ENCODE measurements at regions not wholly inside any gene's neighbourhood (a gene's known extent, or its start where the extent isn't known, plus 50 kb on each side); places are given as distances from the start of the nearest gene placed in this dataset.

- DNase-seq (ENCODE audit: low spot score) = no peak
- TF ChIP-seq CTCF (IDR thresholded peaks at IDR 0.05; ENCODE audit: extremely low read depth, insufficient read depth, missing control alignments) = no peak
- in situ Hi-C loops (cut with MboI; ENCODE audit: low pct_unique_long_range_greater_than_20kb, low sequenced_read_pairs, unreplicated experiment) = no loop called here
Observed at GRCh38 chr18:37672932-37673595, 107.5 kb upstream of the CELF4 start.

- DNase-seq (ENCODE audit: low spot score) = no peak
- in situ Hi-C loops (cut with MboI; ENCODE audit: low pct_unique_long_range_greater_than_20kb, low sequenced_read_pairs, unreplicated experiment) = no loop called here
- no peak for TF ChIP-seq CTCF (IDR thresholded peaks at IDR 0.05; ENCODE audit: extremely low read depth, insufficient read depth, missing control alignments)
Observed at GRCh38 chr18:37672001-37672400, 106.4 kb upstream of the CELF4 start.

- DNase-seq (ENCODE audit: low spot score) = no peak
- in situ Hi-C loops (cut with MboI; ENCODE audit: low pct_unique_long_range_greater_than_20kb, low sequenced_read_pairs, unreplicated experiment) = no loop called here
- TF ChIP-seq CTCF (IDR thresholded peaks at IDR 0.05; ENCODE audit: extremely low read depth, insufficient read depth, missing control alignments) = no peak
Observed at GRCh38 chr18:37671530-37671929, 105.9 kb upstream of the CELF4 start.

- no peak for TF ChIP-seq CTCF (IDR thresholded peaks at IDR 0.05; ENCODE audit: extremely low read depth, insufficient read depth, missing control alignments)
- no peak for DNase-seq (ENCODE audit: low spot score)
- in situ Hi-C loops (cut with MboI; ENCODE audit: low pct_unique_long_range_greater_than_20kb, low sequenced_read_pairs, unreplicated experiment) = no loop called here
Observed at GRCh38 chr18:37671119-37671518, 105.5 kb upstream of the CELF4 start.

GRCh38 chr18:37669991-37670534 is 104.5 kb upstream of the CELF4 start:
- DNase-seq (ENCODE audit: low spot score) = no peak
- in situ Hi-C loops (cut with MboI; ENCODE audit: low pct_unique_long_range_greater_than_20kb, low sequenced_read_pairs, unreplicated experiment) = no loop called here
- TF ChIP-seq CTCF (IDR thresholded peaks at IDR 0.05; ENCODE audit: extremely low read depth, insufficient read depth, missing control alignments) = no peak

GRCh38 chr18:37668971-37669747 is 103.6 kb upstream of the CELF4 start:
- in situ Hi-C loops (cut with MboI; ENCODE audit: low pct_unique_long_range_greater_than_20kb, low sequenced_read_pairs, unreplicated experiment) = no loop called here
- DNase-seq (ENCODE audit: low spot score) = no peak
- TF ChIP-seq CTCF (IDR thresholded peaks at IDR 0.05; ENCODE audit: extremely low read depth, insufficient read depth, missing control alignments) = no peak
